ENCODE measurements at regions not wholly inside any gene's neighbourhood (a gene's known extent, or its start where the extent isn't known, plus 50 kb on each side); places are given as distances from the start of the nearest gene placed in this dataset.

GRCh38 chr1:91600431-91601337 lies 100.0 kb downstream of the CDC7 start:
- no peaks in the 10 kb centered on the region for H3K9me3 ChIP-seq
- H3K36me3 ChIP-seq, result no peaks in the 10 kb centered on the region
- H3K27me3 ChIP-seq, result no peaks in the 10 kb centered on the region
- no peak overlapping the region for H3K4me3 ChIP-seq
- TF ChIP-seq CTCF (IDR thresholded peaks at IDR 0.05), result no peak
- peaks cover 0 to 9% of the 10 kb centered on the region in 2 donors for H3K4me1 ChIP-seq
- no peak for DNase-seq (ENCODE audit: low spot score)
- H3K27ac ChIP-seq, result peak overlapping the region; percentile 63 to 70

- H3K27ac ChIP-seq, result peak overlapping the region; percentile 63 to 70
- no peaks in the 10 kb centered on the region for H3K27me3 ChIP-seq
- TF ChIP-seq CTCF (IDR thresholded peaks at IDR 0.05), result no peak
- peak; percentile 72 for DNase-seq (ENCODE audit: low spot score)
- no peaks in the 10 kb centered on the region for H3K36me3 ChIP-seq
- H3K4me3 ChIP-seq, result no peak overlapping the region
- no peaks in the 10 kb centered on the region for H3K9me3 ChIP-seq
- H3K4me1 ChIP-seq, result peaks cover 0 to 9% of the 10 kb centered on the region in 2 donors
Measured at GRCh38 chr1:91601554-91602376, 101.1 kb downstream of the CDC7 start.

GRCh38 chr1:91603409-91603808 lies 102.8 kb downstream of the CDC7 start:
- Histone ChIP-seq H3K4me1 (peaks cover 0 to 9% of the 10 kb centered on the region in 2 donors), H3K36me3 (no peaks in the 10 kb centered on the region), H3K27ac (no peak overlapping the region), H3K9me3 (no peaks in the 10 kb centered on the region), H3K27me3 (no peaks in the 10 kb centered on the region), H3K4me3 (no peak overlapping the region)
- no peak for TF ChIP-seq CTCF (IDR thresholded peaks at IDR 0.05)
- no peak for DNase-seq (ENCODE audit: low spot score)

GRCh38 chr1:91604632-91605031 lies 104.0 kb downstream of the CDC7 start:
- DNase-seq (ENCODE audit: low spot score), result no peak
- TF ChIP-seq CTCF (IDR thresholded peaks at IDR 0.05), result no peak
- no peaks in the 10 kb centered on the region for H3K36me3 ChIP-seq
- H3K4me1 ChIP-seq, result peaks cover 0 to 9% of the 10 kb centered on the region in 2 donors
- no peaks in the 10 kb centered on the region for H3K9me3 ChIP-seq
- H3K27me3 ChIP-seq, result no peaks in the 10 kb centered on the region
- no peak overlapping the region for H3K4me3 ChIP-seq
- H3K27ac ChIP-seq, result peak overlapping the region; percentile 15 to 45

- no peak for TF ChIP-seq CTCF (IDR thresholded peaks at IDR 0.05)
Measured at GRCh38 chr1:91605566-91605965, 104.9 kb downstream of the CDC7 start.

More at GRCh38 chr1:91605566-91605965, 104.9 kb downstream of the CDC7 start:
- Histone ChIP-seq H3K9me3 (no peaks in the 10 kb centered on the region), H3K4me3 (no peak overlapping the region), H3K4me1 (peaks cover 0 to 9% of the 10 kb centered on the region in 2 donors), H3K36me3 (no peaks in the 10 kb centered on the region), H3K27ac (peak overlapping the region in 1 of 2 donors; percentile 45), H3K27me3 (no peaks in the 10 kb centered on the region)
- DNase-seq (ENCODE audit: low spot score), result no peak
